PC-3 (cell line): ENCODE measurements at regions not wholly inside any gene's neighbourhood (a gene's known extent, or its start where the extent isn't known, plus 50 kb on each side); places are given as distances from the start of the nearest gene placed in this dataset.

Experiments used
- ATAC-seq: fragments of 200-7000 bp; cut with Tn5 transposase; 2 replicates; pipeline ENCODE4 v1.9.1; 2020; ENCODE audit warnings: mild to moderate bottlenecking, moderate library complexity
- BruUV-seq: library from RNA; stranded (reverse); fragments of 400-500 nt; replicated peaks from 2 replicates; lab custom pipeline; 2021; lab: Mats Ljungman, UMichigan
- CTCF ChIA-PET: fragments of 300-600 bp; sonication (Branson Sonifier 250); formaldehyde crosslinking; loops from one replicate; lab custom pipeline; 2022; ENCODE audit warnings: antibody characterized with exemption; lab: Charles Lee
- POLR2A ChIA-PET: fragments of 300-600 bp; sonication (Branson Sonifier 250); formaldehyde crosslinking; loops from one replicate; lab custom pipeline; 2022; ENCODE audit warnings: antibody characterized with exemption; ENCODE audit not compliant: unreplicated experiment; lab: Charles Lee
- DNase-seq: peaks from one replicate; pipeline ENCODE4 v3.0.0-alpha.2; 2015
- H2AFZ ChIP-seq: fragments of 300-600 bp; sonication (generic); 2 replicates; pipeline ENCODE4 v1.6.0; 2016; ENCODE audit warnings: antibody characterized with exemption, low read length
- H3F3A ChIP-seq: fragments of 300-600 bp; sonication (generic); one replicate; pipeline ENCODE4 v1.6.0; 2017; ENCODE audit warnings: antibody characterized with exemption, low read length, control low read depth, mild to moderate bottlenecking; ENCODE audit not compliant: unreplicated experiment
- H3K27ac ChIP-seq: fragments of 300-600 bp; sonication (generic); 2 replicates; pipeline ENCODE4 v1.5.1; 2016; ENCODE audit warnings: mild to moderate bottlenecking, low read length
- H3K27me3 ChIP-seq: fragments of 300-600 bp; sonication (generic); 2 replicates; pipeline ENCODE4 v1.6.1; 2016; ENCODE audit warnings: low read length, mixed read lengths
- H3K36me3 ChIP-seq: fragments of 300-600 bp; sonication (generic); 2 replicates; pipeline ENCODE4 v1.6.1; 2016; ENCODE audit warnings: low read depth, mixed run types, low read length, mixed read lengths
- H3K4me1 ChIP-seq: fragments of 300-600 bp; sonication (generic); 2 replicates; pipeline ENCODE4 v1.5.1; 2016; ENCODE audit warnings: low read length; ENCODE audit not compliant: insufficient read depth
- H3K4me2 ChIP-seq: fragments of 300-600 bp; sonication (generic); 2 replicates; pipeline ENCODE4 v1.6.0; 2016; ENCODE audit warnings: low read length
- H3K4me3 ChIP-seq: fragments of 300-600 bp; sonication (generic); 2 replicates; pipeline ENCODE4 v1.5.1; 2016; ENCODE audit warnings: mild to moderate bottlenecking, low read length, mixed read lengths
- H3K79me2 ChIP-seq: fragments of 300-600 bp; sonication (generic); 2 replicates; pipeline ENCODE4 v1.6.1; 2017; ENCODE audit warnings: low read length, mixed read lengths
- H3K9ac ChIP-seq: fragments of 300-600 bp; sonication (generic); 2 replicates; pipeline ENCODE4 v1.6.0; 2016; ENCODE audit warnings: mild to moderate bottlenecking, low read length
- H3K9me2 ChIP-seq: fragments of 300-600 bp; sonication (generic); replicated peaks from 2 replicates; pipeline ENCODE4 v1.6.1; 2016; ENCODE audit warnings: mixed run types, low read length, mixed read lengths
- H3K9me3 ChIP-seq: fragments of 300-600 bp; sonication (generic); 2 replicates; pipeline ENCODE4 v1.6.1; 2016; ENCODE audit warnings: low read length, mixed read lengths
- H4K20me1 ChIP-seq: fragments of 300-600 bp; sonication (generic); 2 replicates; pipeline ENCODE4 v1.6.1; 2016; ENCODE audit warnings: low read length, mixed read lengths
- CTCF ChIP-seq: fragments of 300-600 bp; sonication (generic); conservative IDR thresholded peaks from 2 replicates; pipeline ENCODE4 v1.5.1; 2017; ENCODE audit warnings: antibody characterized with exemption, low read depth, mild to moderate bottlenecking, low read length
- EZH2 ChIP-seq: fragments of 300-600 bp; sonication (generic); IDR thresholded peaks from one replicate; pipeline ENCODE4 v1.6.1; 2017; ENCODE audit warnings: antibody characterized with exemption, mild to moderate bottlenecking, low read length; ENCODE audit not compliant: unreplicated experiment
- EZH2phosphoT487 ChIP-seq: fragments of 300-600 bp; sonication (generic); IDR thresholded peaks from 2 replicates; pipeline ENCODE4 v1.6.1; 2018; ENCODE audit warnings: mild to moderate bottlenecking, antibody characterized with exemption, low read length, borderline replicate concordance
- intact Hi-C: fragments of 100-400 bp; cut with micrococcal nuclease; formaldehyde crosslinking; loops from 2 replicates; pipeline ENCODE4 v1.9.0; 2023

DNA sequence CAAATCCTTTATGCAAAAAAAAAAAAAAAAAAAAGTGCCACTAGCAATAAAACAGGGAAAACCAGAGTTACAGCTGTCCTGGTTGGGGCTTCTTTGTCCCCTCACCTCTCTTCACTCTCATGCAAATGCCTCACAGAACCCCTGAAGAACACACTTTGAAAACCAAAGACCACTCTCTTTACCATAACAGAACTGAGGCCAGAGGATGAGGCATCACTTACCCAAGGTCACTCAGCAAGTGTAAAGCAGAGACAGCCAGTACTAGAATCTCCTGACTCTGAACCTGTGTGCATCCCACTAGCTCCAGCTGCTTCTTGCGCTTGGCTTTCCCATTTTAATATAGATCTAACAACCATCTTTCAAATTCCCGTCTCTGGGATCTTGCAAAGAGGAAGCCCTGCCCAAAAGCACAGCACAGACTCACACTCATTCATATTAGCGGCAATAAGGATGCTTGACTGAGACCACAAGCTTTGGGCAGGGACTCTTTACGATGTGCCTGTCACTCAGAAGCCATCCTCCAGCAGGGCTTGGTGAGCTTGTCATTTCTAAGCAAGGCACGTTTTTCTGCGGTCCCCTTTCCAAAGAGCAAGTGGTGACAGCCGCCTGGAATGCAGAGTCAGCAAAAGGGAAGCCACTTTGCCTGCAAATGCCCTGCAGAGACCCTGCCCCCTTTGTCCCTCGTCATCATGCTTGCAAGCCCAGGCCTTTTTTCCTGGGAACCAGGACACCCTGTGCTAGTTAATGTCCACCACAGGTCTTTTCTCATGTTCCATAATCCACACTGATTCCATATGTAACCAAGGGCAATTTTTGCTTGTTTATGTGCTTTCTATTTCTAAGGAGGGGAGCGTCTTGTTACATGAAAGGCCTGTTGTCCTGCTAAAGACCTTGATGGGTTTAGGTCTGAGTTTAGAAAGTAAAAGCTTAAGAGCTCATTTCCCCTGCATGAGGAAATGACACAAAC lies 76.5 kb upstream of the NFIA start:
- Histone ChIP-seq H3K36me3 (no peaks in the 10 kb centered on the region), H3K4me2 (no peak overlapping the region), H3K4me1 (no peaks in the 10 kb centered on the region), H3K9ac (no peak overlapping the region), H4K20me1 (no peaks in the 10 kb centered on the region), H2AFZ (no peak overlapping the region), H3F3A (no peaks in the 10 kb centered on the region), H3K27me3 (peaks cover 10% of the 10 kb centered on the region), H3K27ac (no peak overlapping the region), H3K9me2 (no peaks in the 10 kb centered on the region), H3K9me3 (no peaks in the 10 kb centered on the region), H3K79me2 (no peaks in the 10 kb centered on the region), H3K4me3 (no peak overlapping the region)
- CTCF ChIA-PET, result interaction anchor here (0.7 kb wide), 1 partner anchor 86 kb away, joined by 3 read pairs; no protein-coding TSS in a partner anchor
- POLR2A ChIA-PET, result no interaction called here
- intact Hi-C loops, result no loop called here
- no TSS peak for BruUV-seq
- no peak for TF ChIP-seq CTCF
- TF ChIP-seq EZH2phosphoT487, result no peak
- no peak for TF ChIP-seq EZH2
- DNase-seq, result no peak
- no peak; the same call in 1 of the 2 replicates for ATAC-seq

- H3K9me3 ChIP-seq, result no peaks in the 10 kb centered on the region
- H3K9me2 ChIP-seq, result no peaks in the 10 kb centered on the region
- H3K4me2 ChIP-seq, result no peak overlapping the region
- no peak overlapping the region for H3K27ac ChIP-seq
- BruUV-seq, result no TSS peak
- no peak overlapping the region for H2AFZ ChIP-seq
- no peak overlapping the region for H3K9ac ChIP-seq
- H3F3A ChIP-seq, result no peaks in the 10 kb centered on the region
- peaks cover 10% of the 10 kb centered on the region for H3K27me3 ChIP-seq
- CTCF ChIA-PET, result no interaction called here
- H3K36me3 ChIP-seq, result no peaks in the 10 kb centered on the region
- POLR2A ChIA-PET, result no interaction called here
- no peaks in the 10 kb centered on the region for H4K20me1 ChIP-seq
- no peak for DNase-seq
- no peak overlapping the region for H3K4me3 ChIP-seq
- TF ChIP-seq EZH2 (no peak), EZH2phosphoT487 (no peak), CTCF (no peak)
- no peaks in the 10 kb centered on the region for H3K79me2 ChIP-seq
- no peak for ATAC-seq
- H3K4me1 ChIP-seq, result no peaks in the 10 kb centered on the region
- intact Hi-C loops, result no loop called here
Observed at GRCh38 chr1:61004262-61005003, 77.9 kb upstream of the NFIA start.
